ENCODE measurements at regions not wholly inside any gene's neighbourhood (a gene's known extent, or its start where the extent isn't known, plus 50 kb on each side); places are given as distances from the start of the nearest gene placed in this dataset.

- intact Hi-C loops (cut with DNase I; ENCODE audit: low total_unique reads) = no loop called here
- H3K27me3 ChIP-seq = no peaks in the 10 kb centered on the region
- peaks cover 6 to 20% (median 18%) of the 10 kb centered on the region in 4 donors for H3K4me1 ChIP-seq
- TF ChIP-seq CTCF (IDR thresholded peaks at IDR 0.05) (no peak), POLR2A (IDR thresholded peaks at IDR 0.05) (no peak), EP300 (IDR thresholded peaks at IDR 0.05) (no peak), POLR2AphosphoS5 (IDR thresholded peaks at IDR 0.05) (no peak)
- no peak overlapping the region for H3K4me3 ChIP-seq
- no peaks in the 10 kb centered on the region for H3K36me3 ChIP-seq
- 36 to 76% (median 55%) methylated on average over 1 of the region's 1 CpG for WGBS, 5 donors
- H3K9me3 ChIP-seq = no peaks in the 10 kb centered on the region
- DNase-seq = no peak
- no peak overlapping the region for H3K27ac ChIP-seq
Observed at GRCh38 chr3:99548674-99549073, 89.7 kb upstream of the COL8A1 start.

GRCh38 chr3:99545941-99546580, 92.3 kb upstream of the COL8A1 start:
- intact Hi-C loops (cut with DNase I; ENCODE audit: low total_unique reads) = no loop called here
- peak in 1 of 2 donors; percentile 7 for DNase-seq
- Histone ChIP-seq H3K4me3 (peak overlapping the region in 1 of 4 donors; percentile 12), H3K9me3 (no peaks in the 10 kb centered on the region), H3K36me3 (no peaks in the 10 kb centered on the region), H3K27ac (peak overlapping the region in 4 of 5 donors; percentile 32 to 84 (median 54)), H3K27me3 (no peaks in the 10 kb centered on the region), H3K4me1 (peaks cover 6 to 28% (median 18%) of the 10 kb centered on the region in 4 donors)
- TF ChIP-seq POLR2AphosphoS5 (IDR thresholded peaks at IDR 0.05) (peak in 1 of 3 donors; percentile 18), CTCF (IDR thresholded peaks at IDR 0.05) (no peak)
- WGBS, 5 donors = 3 to 12% (median 5%) methylated on average over 3 of the region's 3 CpGs

- peak overlapping the region in 3 of 5 donors; percentile 35 to 84 (median 72) for H3K27ac ChIP-seq
- 21 to 39% (median 28%) methylated on average over 4 of the region's 4 CpGs for WGBS, 5 donors
- H3K9me3 ChIP-seq = no peaks in the 10 kb centered on the region
- no peaks in the 10 kb centered on the region for H3K36me3 ChIP-seq
- peak; percentile 69 to 88 for DNase-seq
- H3K4me1 ChIP-seq = peaks cover 6 to 28% (median 18%) of the 10 kb centered on the region in 4 donors
- no peak for TF ChIP-seq EP300 (IDR thresholded peaks at IDR 0.05)
- TF ChIP-seq POLR2A (IDR thresholded peaks at IDR 0.05) = no peak
- peak; percentile 9 to 90 (median 75) for TF ChIP-seq POLR2AphosphoS5 (IDR thresholded peaks at IDR 0.05)
- intact Hi-C loops (cut with DNase I; ENCODE audit: low total_unique reads) = no loop called here
- no peak overlapping the region for H3K4me3 ChIP-seq
- no peaks in the 10 kb centered on the region for H3K27me3 ChIP-seq
Observed at GRCh38 chr3:99544786-99545281, 93.6 kb upstream of the COL8A1 start.

- Histone ChIP-seq H3K36me3 (no peaks in the 10 kb centered on the region), H3K4me1 (peaks cover 6 to 28% (median 18%) of the 10 kb centered on the region in 4 donors), H3K27ac (no peak overlapping the region), H3K4me3 (no peak overlapping the region), H3K9me3 (no peaks in the 10 kb centered on the region), H3K27me3 (no peaks in the 10 kb centered on the region)
- intact Hi-C loops (cut with DNase I; ENCODE audit: low total_unique reads) = no loop called here
- no peak for DNase-seq
- no peak for TF ChIP-seq CTCF (IDR thresholded peaks at IDR 0.05)
- TF ChIP-seq POLR2AphosphoS5 (IDR thresholded peaks at IDR 0.05) = no peak
- no peak for TF ChIP-seq POLR2A (IDR thresholded peaks at IDR 0.05)
- no peak for TF ChIP-seq EP300 (IDR thresholded peaks at IDR 0.05)
- WGBS, 5 donors = 0 to 30% (median 6%) methylated on average over 1 of the region's 1 CpG
Observed at GRCh38 chr3:99543796-99544195, 94.6 kb upstream of the COL8A1 start.

All from stomach (tissue), 8 donors.